NOMO-1 treated with DMSO at 0.1 percent for 48 hours (cell line): ENCODE measurements at regions not wholly inside any gene's neighbourhood (a gene's known extent, or its start where the extent isn't known, plus 50 kb on each side); places are given as distances from the start of the nearest gene placed in this dataset.

Experiments
- DNase-seq: peaks from one replicate; lab custom pipeline; 2025; ENCODE audit not compliant: unreplicated experiment; lab: John Stamatoyannopoulos, UW

DNA sequence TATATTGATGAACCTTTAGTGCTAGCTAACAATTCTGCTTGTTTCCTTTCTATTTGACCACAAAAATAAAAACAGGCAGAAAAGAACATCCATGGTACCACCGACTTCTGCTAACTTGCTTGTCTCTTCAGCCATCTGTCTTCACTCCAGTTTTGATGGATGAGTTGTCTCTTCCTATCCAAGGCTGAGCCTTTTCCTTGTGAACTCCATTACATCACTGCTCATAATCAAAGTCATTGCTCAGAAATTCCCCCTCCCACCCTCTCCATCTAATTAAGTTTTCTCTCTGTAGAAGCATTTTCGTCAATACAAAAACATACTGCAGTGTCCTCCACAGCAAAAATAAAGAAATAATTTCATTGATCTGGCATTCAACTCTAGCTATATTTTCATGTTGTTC is 184.4 kb downstream of the SPCS3 start:
- no peak for DNase-seq

DNA sequence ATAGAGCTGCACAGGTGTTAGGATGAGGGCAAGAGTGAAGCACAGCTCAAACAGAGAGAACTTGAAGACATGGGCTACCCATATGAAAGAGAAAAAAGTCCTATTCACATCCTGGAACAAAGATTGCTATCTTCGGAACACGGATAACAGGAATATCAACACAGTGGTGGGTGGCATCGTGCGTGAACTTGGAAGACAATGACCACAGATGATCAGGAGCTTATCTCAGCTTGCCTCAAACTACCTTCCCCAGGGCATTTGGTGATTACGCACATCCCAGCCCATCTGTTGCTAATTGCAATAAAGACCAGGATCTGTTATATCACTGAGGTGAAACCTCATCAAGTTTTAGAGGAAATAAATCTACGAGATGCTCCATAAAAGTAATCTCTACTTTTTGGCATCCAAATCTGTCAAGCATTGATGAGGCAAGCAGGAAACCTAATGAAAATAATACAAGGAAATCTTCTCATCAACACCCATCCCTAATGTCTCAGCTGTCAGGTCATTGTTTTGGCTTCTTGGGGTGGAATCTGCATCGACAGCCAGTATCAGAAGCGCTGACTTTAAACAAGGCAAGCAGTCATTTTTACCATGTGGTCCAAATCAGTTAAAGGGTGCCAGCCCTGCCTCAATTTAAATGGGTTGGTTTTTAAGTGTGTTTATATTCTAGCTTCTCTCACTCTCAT is 188.2 kb downstream of the SPCS3 start:
- DNase-seq = no peak

DNA sequence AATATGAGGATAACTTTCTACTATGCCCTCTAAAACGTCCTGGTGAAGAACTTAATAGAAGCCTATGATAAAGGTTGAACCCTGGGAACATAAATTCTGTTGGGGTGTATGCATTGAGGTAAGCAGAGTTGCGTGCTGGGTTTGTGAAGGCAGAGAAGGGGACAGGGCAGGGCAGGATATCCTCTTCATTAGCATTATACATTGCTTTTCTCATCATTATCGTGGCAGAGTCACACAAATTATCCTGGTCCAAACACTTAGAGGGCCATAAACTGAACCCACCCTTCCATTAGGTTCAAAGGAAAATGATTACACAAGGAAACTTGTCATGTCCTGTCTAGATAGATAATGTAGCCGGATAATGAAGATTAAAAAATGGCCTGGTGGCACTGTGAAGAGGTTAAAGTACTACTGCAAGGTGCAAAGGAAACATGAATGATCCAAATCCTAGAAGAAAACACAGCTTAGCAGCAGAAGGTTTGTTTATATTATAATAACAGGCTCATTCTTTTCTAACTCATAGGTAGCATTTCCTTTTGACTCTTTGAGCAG is 189.1 kb downstream of the SPCS3 start:
- no peak for DNase-seq

DNA sequence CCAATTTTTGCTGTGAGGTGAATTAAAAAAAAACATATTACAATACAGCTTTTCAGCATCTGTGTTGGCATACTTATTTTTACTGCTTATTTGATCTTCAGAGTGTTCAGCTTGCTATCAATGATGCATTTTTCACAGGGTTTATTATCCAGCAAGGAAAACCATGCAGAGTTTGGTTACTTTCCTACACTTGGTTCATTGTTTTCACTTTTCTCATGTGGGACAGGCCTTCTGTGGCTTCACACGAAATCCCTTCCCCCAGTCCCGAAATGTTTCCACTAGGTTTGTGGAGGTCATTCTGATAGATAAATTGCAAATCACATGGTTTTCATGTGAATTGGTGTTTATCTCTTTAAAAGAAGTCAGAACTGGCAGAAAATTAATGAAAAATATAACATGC is 205.8 kb downstream of the SPCS3 start:
- no peak for DNase-seq

DNA sequence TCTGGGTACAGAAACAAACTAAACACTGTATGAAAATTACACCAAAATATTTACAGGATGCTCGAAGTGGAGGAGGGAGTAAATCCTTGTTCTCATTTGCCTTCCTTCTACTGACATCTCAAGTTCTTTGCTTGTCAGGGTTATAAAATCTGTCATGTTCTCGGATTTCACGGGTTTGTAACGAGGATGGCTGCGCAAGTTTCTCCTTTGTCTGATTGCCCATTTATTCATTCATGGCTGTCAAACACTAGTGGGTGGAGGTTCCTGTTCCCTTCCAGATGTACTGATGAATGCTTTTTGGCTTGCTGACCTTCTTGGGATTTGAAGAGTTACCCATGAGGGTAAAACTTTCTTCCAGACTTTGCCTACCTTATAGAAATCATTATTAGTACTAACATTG is 206.9 kb downstream of the SPCS3 start:
- DNase-seq = no peak

DNA sequence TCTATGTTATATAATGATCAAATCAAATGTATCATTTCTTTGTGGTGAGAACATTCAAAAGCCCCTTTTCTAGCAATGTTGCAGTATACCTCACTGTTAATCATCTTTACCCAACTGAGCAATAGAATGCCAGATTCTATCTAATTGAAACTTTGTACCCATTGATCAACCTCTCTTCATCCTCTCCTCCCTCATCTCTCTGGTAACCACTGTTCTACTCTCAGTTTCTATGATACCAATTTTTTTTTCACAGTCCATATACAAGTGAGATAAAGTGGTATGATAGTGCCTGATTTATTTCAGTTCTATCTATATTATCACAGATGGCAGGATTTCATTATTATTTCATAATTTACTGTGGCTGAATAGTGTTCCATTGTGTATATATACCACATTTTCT is 209.8 kb downstream of the SPCS3 start:
- no peak for DNase-seq

DNA sequence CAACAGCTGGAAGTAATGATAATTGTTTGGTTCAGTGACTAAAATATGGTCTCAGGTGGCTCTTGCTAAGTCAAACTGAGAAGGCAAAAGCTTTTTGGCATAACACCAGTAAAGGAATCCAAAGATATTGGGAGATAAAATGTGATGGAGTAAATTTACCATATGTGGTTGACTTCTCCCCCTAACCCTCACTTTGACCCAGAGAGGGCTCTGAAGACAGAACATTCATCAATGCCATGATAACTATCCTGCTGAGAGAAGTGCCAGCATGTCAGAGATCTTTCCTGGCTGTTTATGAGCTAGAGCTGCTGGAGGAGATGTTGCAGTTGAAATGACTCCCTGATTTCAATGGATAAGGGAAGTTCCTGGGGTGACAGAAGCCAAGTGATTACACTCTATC is 213.4 kb downstream of the SPCS3 start:
- no peak for DNase-seq

DNA sequence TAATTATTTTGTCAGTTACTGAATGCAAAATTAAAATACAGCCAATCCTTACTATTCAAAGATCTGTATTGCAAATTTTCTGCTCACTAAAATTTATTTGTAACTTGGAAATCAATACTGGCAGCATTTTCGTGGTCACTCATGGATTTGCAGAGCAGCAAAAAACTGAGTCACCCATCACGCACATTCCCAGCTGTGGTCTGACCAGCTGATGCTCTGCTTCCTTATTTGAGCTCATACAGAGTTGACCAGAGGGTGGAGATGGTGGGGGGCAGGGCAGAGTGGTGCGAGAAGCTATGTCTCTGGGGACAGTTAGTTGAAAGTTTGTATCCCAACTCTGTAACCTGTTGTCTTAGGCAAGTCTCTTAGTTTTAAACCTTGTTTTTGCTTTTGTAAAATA is 214.8 kb downstream of the SPCS3 start:
- peak; percentile 51 for DNase-seq

DNA sequence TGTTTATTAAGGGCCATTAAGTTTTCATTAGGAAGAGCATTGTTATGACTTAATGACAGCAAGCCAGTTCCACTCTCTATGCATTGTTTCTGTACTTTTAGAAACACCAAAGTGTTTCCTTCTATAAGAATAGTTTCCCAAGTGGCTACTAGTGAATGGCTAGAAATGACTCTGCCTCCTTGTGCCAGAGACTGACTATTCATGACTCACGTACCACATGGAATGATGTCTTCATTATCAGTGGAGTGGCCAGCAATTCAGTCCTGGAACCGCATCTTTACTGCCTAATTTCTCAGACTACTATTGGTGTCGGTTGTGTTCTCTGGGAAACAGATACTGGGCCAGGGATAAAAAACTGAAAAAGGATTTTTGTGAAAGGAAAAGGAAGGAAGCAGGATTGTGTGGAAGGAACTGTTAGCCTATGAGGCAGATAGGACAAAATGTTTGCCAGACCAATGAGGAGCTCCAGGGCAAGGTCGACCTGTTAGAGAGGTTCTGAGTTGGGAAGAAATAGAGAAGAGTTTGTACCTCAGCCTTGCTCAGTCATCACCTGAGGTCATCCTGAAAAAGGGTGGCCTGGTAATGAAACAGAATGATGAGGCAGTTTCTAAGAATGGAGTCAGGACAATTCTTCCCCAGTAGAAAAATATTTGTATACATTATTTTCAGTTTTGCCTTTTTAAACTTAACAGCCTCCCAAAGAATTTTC is 218.6 kb downstream of the SPCS3 start:
- no peak for DNase-seq

DNA sequence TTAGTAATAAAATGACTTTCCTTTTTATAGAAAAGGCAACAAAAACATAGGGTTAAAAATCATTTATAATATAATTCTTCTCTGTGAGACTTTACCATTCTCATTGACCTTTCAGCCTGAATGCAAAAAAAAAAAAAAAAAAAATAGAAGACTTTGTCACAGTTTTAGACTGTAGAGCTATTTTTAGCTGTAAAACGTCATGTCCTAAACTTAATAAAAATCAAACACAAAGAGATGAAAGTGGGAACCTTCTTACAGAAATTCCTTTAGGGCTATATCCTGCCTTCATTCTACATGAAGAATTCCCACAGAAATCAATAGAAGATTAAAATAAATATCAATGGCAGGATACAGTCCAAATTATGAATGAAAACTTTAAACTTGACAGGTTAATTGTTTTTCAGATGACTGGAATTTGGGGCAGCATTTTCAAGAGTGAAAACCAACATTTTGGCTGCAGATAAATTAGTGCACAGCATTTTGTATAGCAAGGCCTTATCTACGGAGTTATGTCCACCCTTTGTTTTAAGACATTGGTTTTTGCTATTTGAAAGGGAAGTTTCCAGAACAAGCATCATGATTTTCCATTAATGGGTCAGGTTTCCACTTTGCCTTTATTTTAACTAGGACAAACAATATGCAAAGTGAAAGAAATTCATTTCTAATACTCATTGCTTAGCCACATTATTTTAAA is 219.5 kb downstream of the SPCS3 start:
- no peak for DNase-seq

DNA sequence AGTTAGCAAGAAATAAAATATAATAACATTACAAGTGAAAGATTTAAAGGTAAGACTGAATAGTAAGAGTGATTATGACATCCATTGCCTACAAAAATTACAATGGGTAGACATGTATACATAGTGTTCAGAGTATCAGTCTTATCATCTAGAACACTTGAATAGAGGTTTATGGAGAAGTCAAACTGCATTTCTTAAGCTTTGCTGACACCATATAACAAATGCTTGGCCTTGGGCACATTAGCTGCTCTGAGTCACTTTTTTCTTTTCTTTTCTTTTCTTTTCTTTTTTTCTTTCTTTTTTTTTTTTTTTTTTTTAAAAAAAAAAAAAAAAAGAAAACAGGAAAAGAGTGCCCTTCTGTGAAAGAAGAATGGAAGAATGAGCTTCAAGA is 220.0 kb downstream of the SPCS3 start:
- no peak for DNase-seq

DNA sequence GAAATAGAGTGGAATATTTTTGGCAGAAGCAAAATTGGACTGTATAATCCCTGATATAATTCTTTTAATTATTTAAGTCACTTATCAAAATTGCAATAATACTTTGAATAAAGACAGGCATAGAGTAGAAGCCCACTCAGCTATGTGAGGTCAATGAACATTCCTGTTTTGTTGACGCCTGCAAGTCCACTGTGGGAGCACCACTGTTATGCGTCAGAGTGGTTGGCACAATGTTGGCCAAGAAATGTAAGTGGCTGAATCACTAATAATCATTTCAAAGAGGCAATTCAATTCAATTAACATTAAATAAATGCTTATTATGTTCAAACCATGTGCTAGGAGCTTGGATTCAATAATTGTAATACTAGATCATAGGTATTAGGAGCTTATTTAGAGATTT is 221.0 kb downstream of the SPCS3 start:
- no peak for DNase-seq

DNA sequence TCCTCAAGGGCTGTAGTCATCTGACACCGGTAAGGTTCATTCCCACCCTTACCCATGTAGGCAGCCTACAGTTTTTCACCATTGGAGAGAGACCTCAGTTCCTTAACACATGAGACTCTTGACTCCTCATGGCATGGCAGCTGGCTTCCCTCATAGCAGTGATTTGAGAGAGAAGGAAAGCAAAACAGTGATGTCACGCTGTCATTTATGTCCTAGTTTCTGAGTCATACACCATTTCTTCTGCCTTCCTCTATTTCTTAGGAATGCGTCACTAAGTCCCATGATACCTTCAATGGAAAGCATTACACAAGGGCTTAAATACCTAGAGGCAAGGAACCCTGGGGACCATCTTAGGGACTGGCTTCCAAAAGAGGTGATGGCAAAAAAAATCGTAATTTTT is 226.1 kb downstream of the SPCS3 start:
- DNase-seq = peak; percentile 15

DNA sequence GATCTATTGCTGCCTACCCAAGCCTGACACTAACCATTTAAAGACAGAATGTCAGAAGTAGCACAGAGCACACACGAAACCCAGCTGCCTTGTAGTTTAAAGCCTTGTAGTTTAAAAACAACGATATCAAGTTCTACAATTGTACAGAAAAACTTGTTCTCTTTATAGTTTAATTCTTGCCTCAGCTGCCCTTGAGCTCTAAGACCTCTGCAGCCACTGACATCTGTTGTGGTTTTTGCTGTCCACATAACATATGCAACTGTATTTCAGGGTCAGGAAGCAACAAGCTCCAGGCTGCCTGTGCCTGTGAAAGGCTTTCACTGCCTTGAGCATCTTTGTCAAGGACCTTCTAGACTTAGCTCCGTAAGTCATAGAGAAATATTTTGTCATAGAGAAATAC is 227.2 kb downstream of the SPCS3 start:
- peak; percentile 26 for DNase-seq

DNA sequence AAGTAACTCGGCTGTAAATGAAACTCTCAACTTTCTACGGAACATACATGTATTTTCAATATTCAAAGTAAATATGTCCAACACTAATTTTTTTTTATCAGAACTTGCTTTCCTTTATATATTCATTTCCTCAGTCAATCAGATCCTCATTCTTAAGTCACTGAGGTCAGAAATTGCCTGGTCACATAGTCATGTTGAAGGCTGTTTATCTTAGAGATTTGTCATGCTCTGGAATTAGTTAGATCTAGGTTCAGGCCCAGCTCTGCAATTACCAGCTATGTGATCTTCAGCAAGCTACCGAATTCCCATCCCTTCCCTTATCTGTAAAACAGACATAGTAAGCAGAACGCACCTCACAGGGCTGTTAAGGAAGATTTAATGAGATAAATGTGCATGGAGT is 228.8 kb downstream of the SPCS3 start:
- no peak for DNase-seq

DNA sequence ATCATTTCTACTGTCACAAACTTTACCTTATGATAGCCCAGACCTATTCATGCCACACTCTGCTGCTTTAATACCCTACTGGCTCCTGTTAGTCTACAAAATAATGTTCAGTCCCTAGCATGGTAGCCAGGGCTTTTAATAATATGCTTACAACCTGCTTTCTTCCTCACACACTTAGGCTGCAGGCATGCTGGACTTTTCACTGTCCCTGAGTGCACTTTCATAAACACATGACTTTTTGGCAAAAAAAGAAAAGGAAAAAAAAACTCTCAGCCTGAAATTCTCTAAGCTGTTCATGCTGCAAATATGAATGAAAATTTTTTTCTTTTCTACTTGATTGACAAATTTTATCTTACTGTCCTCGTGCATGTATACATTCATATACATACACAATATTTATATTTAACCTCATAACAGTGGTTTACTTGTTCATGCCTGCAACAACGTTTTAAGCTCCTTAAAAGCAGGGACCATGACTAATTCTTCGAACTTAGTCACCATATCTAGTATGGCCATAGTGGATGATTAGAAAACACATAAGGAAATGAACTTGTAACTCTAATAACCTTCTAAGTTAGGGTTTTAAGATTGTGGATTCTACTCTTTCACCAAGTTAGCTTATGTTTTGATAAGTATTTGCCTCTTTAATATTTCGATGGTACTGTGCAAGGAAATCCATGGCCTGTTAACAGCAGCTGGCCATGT is 229.5 kb downstream of the SPCS3 start:
- no peak for DNase-seq

DNA sequence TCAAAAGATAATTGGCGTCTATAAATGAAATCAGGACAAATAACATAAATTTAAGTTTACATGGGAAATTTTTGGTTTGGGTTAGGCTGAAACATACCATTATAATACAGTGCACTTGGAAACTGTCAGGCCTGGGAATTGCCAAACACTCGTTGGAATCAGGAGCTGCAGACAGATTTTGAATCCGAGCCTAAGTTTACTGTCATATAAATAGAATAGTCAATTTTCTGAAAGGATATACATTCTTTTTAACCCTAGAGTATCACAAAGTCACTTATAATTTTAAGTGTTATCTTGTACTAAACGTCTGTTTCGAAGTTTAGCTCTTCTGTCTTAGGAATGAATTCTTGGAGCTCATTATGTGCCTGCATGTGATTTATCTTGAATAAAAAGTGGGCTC is 234.1 kb downstream of the VEGFC start:
- DNase-seq = no peak

DNA sequence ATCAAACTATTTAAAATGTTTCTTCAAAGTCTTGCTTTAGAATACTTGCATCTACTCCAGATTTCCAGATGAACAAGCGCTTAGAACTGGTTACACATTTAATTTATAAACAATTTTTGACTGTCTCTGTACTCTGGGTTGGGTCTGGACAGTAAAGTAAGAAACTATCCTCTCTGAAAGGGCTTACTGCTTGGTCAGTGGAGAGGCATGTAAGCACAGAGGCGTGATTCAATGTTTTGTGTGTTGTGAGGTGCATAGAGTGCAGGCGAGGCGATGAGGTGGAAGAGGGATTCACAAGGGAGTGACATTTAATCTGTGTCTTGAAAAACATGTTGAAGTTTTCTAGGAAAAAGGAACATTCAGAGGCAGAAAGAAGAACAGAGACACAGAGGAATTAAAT is 231.4 kb downstream of the VEGFC start:
- no peak for DNase-seq

DNA sequence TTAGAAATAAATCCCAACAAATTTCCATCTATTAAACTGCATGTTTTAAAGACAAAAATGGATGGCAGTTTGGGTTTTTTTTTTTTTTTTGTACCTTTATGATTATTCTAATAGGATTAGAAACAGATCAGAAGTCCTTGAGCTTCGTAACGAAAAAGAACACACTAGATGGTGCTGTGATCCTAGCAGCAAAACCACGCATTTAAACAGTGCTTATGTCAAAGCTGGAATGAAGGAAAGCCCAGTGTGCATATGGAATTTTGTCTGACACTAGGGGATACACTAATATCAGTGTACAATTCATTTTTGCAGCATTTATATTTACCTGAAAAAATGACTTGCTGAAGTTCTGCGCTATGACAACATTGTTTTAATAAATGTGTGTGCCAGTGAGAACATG is 229.1 kb downstream of the VEGFC start:
- DNase-seq = no peak

DNA sequence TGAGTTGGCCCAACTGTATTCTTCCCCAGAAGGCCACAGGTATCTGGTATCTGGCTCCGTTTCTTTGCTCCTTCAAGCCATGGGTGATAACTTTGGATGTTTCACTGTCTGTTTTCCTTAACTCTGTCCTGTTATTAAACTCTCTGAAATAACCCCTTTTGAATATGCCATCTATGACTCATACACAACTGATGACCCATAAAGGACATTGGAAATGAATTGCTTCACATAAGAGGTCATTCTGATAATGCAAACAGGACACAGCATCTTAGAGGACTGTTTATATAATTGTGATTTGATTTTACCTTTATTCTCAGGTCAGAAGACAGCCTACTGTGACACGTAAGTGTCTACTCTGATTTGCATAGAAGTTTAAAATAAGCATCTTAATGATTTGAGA is 227.7 kb downstream of the VEGFC start:
- DNase-seq = no peak

DNA sequence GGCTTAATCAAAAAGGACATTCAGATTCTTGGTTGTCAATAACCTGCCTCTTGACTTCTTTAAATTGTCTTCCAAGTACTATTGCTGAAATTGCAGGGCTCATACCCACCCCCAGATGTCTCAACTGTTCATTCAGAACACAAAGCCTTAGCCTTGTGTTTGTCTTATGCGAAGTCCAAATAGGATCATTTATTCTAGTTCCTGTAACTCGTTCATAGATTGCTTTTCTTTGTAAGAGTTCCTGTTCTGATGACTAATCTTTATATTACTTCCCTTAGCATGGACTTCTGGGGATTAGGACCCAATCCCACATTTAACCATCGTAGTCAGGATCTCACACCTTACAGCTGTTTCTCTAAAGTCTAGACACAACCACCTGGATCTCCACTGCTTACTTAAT is 226.0 kb downstream of the VEGFC start:
- no peak for DNase-seq

DNA sequence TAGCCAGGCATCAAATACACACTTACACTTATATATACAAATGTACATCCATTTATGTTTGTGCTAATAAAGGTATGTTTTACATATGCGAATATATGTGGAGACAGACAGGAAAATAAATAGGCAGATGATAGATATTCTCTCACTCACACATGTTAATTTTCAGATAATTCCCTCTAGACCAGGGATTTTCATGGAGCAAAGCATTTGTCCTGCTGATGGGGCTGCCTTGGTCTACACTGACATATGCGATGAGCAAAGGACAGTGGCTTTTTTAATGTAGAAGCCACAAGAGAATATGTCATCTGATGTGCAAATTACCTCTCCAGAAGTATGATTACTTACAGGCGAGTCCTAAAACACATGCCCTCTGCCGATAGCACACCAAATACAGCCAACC is 224.5 kb downstream of the VEGFC start:
- DNase-seq = no peak
